Heart right ventricle (tissue), 15 donors: ENCODE measurements at regions not wholly inside any gene's neighbourhood (a gene's known extent, or its start where the extent isn't known, plus 50 kb on each side); places are given as distances from the start of the nearest gene placed in this dataset.

Source experiments
- ATAC-seq, 8 donors: fragments of 200-7000 bp; cut with Tn5 transposase; one replicate each; pipeline ENCODE4 v1.9.1; 2020; ENCODE audit warnings: mild to moderate bottlenecking in 8 of 8, moderate library complexity in 8 of 8, moderate number of reproducible peaks in 1 of 8
- DNase-seq, 2 donors: peaks; one replicate each; pipeline ENCODE4 v3.0.0-alpha.2; 2020
- H3K27ac ChIP-seq, 10 donors: fragments of 200-600 bp; sonication (generic) in 2 of 10; one replicate each; pipeline versions ENCODE4 v1.5.0 to v1.8.0; 2020 to 2022; ENCODE audit warnings: mild to moderate bottlenecking in 3 of 10
- H3K27me3 ChIP-seq, 7 donors: fragments of 200-600 bp; one replicate each; pipeline ENCODE4 v1.8.0; 2021 to 2022; ENCODE audit warnings: mild to moderate bottlenecking in 2 of 7
- H3K36me3 ChIP-seq, 9 donors: fragments of 200-600 bp; sonication (generic) in 1 of 9; one replicate each; pipeline versions ENCODE4 v1.5.0 to v1.8.0; 2020 to 2022; ENCODE audit warnings: mild to moderate bottlenecking in 2 of 9
- H3K4me1 ChIP-seq, 9 donors: fragments of 200-600 bp; sonication (generic) in 1 of 9; one replicate each; pipeline versions ENCODE4 v1.5.0 to v1.8.0; 2020 to 2022; ENCODE audit warnings: mild to moderate bottlenecking in 4 of 9
- H3K4me3 ChIP-seq, 10 donors: fragments of 200-600 bp; sonication (generic) in 2 of 10; one replicate each; pipeline versions ENCODE4 v1.5.0 to v1.8.0; 2020 to 2022; ENCODE audit warnings: mild to moderate bottlenecking in 7 of 10, moderate library complexity in 2 of 10
- H3K9me3 ChIP-seq, 11 donors: fragments of 200-600 bp in 10 of 11; sonication (generic) in 2 of 11; one replicate each; pipeline versions ENCODE4 v1.5.0 to v1.8.0; 2013 to 2022; ENCODE audit warnings: mild to moderate bottlenecking in 2 of 11, control low read depth in 1 of 11, moderate library complexity in 1 of 11
- CTCF ChIP-seq, 9 donors: fragments of 200-600 bp; sonication (generic) in 2 of 9; IDR thresholded peaks; one replicate each; pipeline versions ENCODE4 v1.5.0 to v1.8.0; 2021 to 2022; ENCODE audit warnings: antibody characterized with exemption in 9 of 9, mild to moderate bottlenecking in 5 of 9, moderate library complexity in 1 of 9
- intact Hi-C, 10 donors: fragments of 100-400 bp; cut with DNase I; formaldehyde crosslinking; loops; one replicate each; pipeline versions ENCODE4 v1.11.1 to v1.14.2; 2022
- donor health status: Arrhythmogenic right ventricular cardiomyopathy.
- donor health status: ischemic (EF 13 %, LVEDD 7.1; RV severe dilation, severe dysfunction).
- donor health status: DM: no; HTN: yes; CAD: no.
- donor health status: DM: no; HTN: no; CAD: no.
- donor health status: ischemic (EF 25% LVEDD 6.9; RV normal size, moderate dysfunction).
- donor health status: ischemic (EF 25% LVEDD 5.7; RV mildly dilated, moderate dysfunction).
- donor health status: healthy.
- donor health status: DM: yes; HTN: yes; CAD: no.
- donor health status: Ischemic cardiomyopathy.
- donor health status: ischemic (EF 35%, LVEDD 5.7; RV mildly dilated, moderate dysfunction).
- donor health status: nonischemic (EF 11% LVEDD 7.7; RV severe dilation, severe dysfunction).
- donor health status: DM: yes; HTN: yes; CAD: no.
- donor health status: PGD.
- donor health status: ischemic (EF 29% LVEDD 5.4; RV normal size, mild dysfunction).
- donor health status: nonischemic (EF 23%, LVEDD 6.1; RV moderate dilation, normal function).

- H3K27me3 ChIP-seq, result no peaks in the 10 kb centered on the region
- peaks cover 0 to 11% (median 0%) of the 10 kb centered on the region in 9 donors for H3K4me1 ChIP-seq
- no peak for TF ChIP-seq CTCF (IDR thresholded peaks at IDR 0.05)
- H3K36me3 ChIP-seq, result no peaks in the 10 kb centered on the region
- intact Hi-C loops, result no loop called here
- DNase-seq (no peak), ATAC-seq (no peak)
- no peak overlapping the region for H3K27ac ChIP-seq
- no peaks in the 10 kb centered on the region for H3K9me3 ChIP-seq
- H3K4me3 ChIP-seq, result no peak overlapping the region
Measured at GRCh38 chr5:141732417-141732816, 50.4 kb upstream of the ARAP3 start.
